IMR-90 (cell line): ENCODE measurements at regions not wholly inside any gene's neighbourhood (a gene's known extent, or its start where the extent isn't known, plus 50 kb on each side); places are given as distances from the start of the nearest gene placed in this dataset.

Experiments used
- ATAC-seq: fragments of 200-7000 bp; cut with Tn5 transposase; 2 replicates; pipeline ENCODE4 v1.9.1; 2020; ENCODE audit warnings: low read depth, mild to moderate bottlenecking, moderate library complexity
- BruUV-seq: library from RNA; stranded (reverse); fragments of 400-500 nt; replicated peaks from 2 replicates; lab custom pipeline; 2021; lab: Mats Ljungman, UMichigan
- CTCF ChIA-PET: fragments of 300-600 bp; formaldehyde crosslinking; extraction: SDS; loops from one replicate; lab custom pipeline; 2021; ENCODE audit warnings: antibody characterized with exemption; lab: Yijun Ruan, JAX
- POLR2A ChIA-PET: fragments of 300-600 bp; sonication (Branson Sonifier 250); formaldehyde crosslinking; loops from one replicate; lab custom pipeline; 2022; ENCODE audit warnings: antibody characterized with exemption; ENCODE audit not compliant: unreplicated experiment; lab: Charles Lee
- DNase-seq: peaks from one replicate; pipeline ENCODE4 v3.0.0; 2013
- H2AFZ ChIP-seq: replicated peaks from 2 replicates; pipeline ENCODE3; 2013; ENCODE audit warnings: low read length, mild to moderate bottlenecking; ENCODE audit not compliant: poor library complexity
- H2AK5ac ChIP-seq: 2 replicates; pipeline ENCODE4 v1.6.1; 2013; ENCODE audit warnings: low read depth, low read length, inconsistent platforms
- H2AK9ac ChIP-seq: replicated peaks from 2 replicates; pipeline ENCODE3; 2013; ENCODE audit warnings: mild to moderate bottlenecking, low read depth, low read length, moderate library complexity; ENCODE audit not compliant: poor library complexity
- H2BK120ac ChIP-seq: 2 replicates; pipeline ENCODE4 v1.6.1; 2013; ENCODE audit warnings: low read depth, low read length, inconsistent platforms
- H2BK15ac ChIP-seq: 3 replicates; pipeline ENCODE4 v1.6.1; 2013; ENCODE audit warnings: low read depth, low read length, inconsistent platforms
- H2BK20ac ChIP-seq: 2 replicates; pipeline ENCODE4 v1.6.1; 2013; ENCODE audit warnings: low read depth, mild to moderate bottlenecking, inconsistent platforms, low read length, moderate library complexity
- H2BK5ac ChIP-seq: 2 replicates; pipeline ENCODE4 v1.6.1; 2013; ENCODE audit warnings: mild to moderate bottlenecking, low read depth, low read length, inconsistent platforms; ENCODE audit not compliant: poor library complexity, severe bottlenecking
- H3K14ac ChIP-seq: replicated peaks from 2 replicates; pipeline ENCODE4 v1.6.1; 2013; ENCODE audit warnings: low read depth, low read length, inconsistent platforms
- H3K18ac ChIP-seq: 2 replicates; pipeline ENCODE4 v1.6.1; 2013; ENCODE audit warnings: low read depth, low read length, control low read depth
- H3K23ac ChIP-seq: 2 replicates; pipeline ENCODE4 v1.6.1; 2013; ENCODE audit warnings: low read depth, low read length, inconsistent platforms
- H3K27ac ChIP-seq: 2 replicates; pipeline ENCODE4 v1.5.1; 2013; ENCODE audit warnings: mild to moderate bottlenecking, control low read depth, low read length; ENCODE audit not compliant: insufficient read depth
- H3K27me3 ChIP-seq: 2 replicates; pipeline ENCODE4 v1.6.1; 2013; ENCODE audit warnings: low read length; ENCODE audit not compliant: control insufficient read depth, insufficient read depth
- H3K36me3 ChIP-seq: 2 replicates; pipeline ENCODE4 v1.6.1; 2013; ENCODE audit warnings: low read length, mixed read lengths; ENCODE audit not compliant: control insufficient read depth, insufficient read depth
- H3K4ac ChIP-seq: 2 replicates; pipeline ENCODE4 v1.6.1; 2013; ENCODE audit warnings: low read depth, low read length, inconsistent platforms
- H3K4me1 ChIP-seq: 2 replicates; pipeline ENCODE4 v1.6.1; 2013; ENCODE audit warnings: low read length, mixed read lengths; ENCODE audit not compliant: control insufficient read depth, insufficient read depth
- H3K4me2 ChIP-seq: 2 replicates; pipeline ENCODE4 v1.6.1; 2013; ENCODE audit warnings: low read depth, mild to moderate bottlenecking, control low read depth, low read length, moderate library complexity
- H3K4me3 ChIP-seq: 2 replicates; pipeline ENCODE4 v1.5.1; 2013; ENCODE audit warnings: low read depth, mild to moderate bottlenecking, control low read depth, low read length, moderate library complexity; ENCODE audit not compliant: insufficient read depth
- H3K56ac ChIP-seq: 2 replicates; pipeline ENCODE4 v1.6.1; 2013; ENCODE audit warnings: low read length, inconsistent platforms; ENCODE audit not compliant: insufficient read depth; ENCODE audit errors: extremely low read depth
- H3K79me1 ChIP-seq, 2 experiments: 2 replicates each; pipeline ENCODE4 v1.6.1; 2013; ENCODE audit warnings: low read length in 2 of 2, inconsistent platforms in 1 of 2, low read depth in 1 of 2
- H3K9ac ChIP-seq: 2 replicates; pipeline ENCODE4 v1.6.1; 2013; ENCODE audit warnings: low read depth, low read length, control low read depth
- H3K9me1 ChIP-seq: 2 replicates; pipeline ENCODE4 v1.6.1; 2013; ENCODE audit warnings: low read length, inconsistent platforms; ENCODE audit not compliant: insufficient read depth
- H3K9me3 ChIP-seq: 2 replicates; pipeline ENCODE4 v1.6.1; 2013; ENCODE audit warnings: low read length; ENCODE audit not compliant: control insufficient read depth, insufficient read depth
- H4K20me1 ChIP-seq: 2 replicates; pipeline ENCODE4 v1.6.1; 2013; ENCODE audit warnings: low read length, inconsistent platforms; ENCODE audit not compliant: insufficient read depth
- H4K5ac ChIP-seq: 2 replicates; pipeline ENCODE4 v1.6.1; 2013; ENCODE audit warnings: mild to moderate bottlenecking, low read depth, low read length, control low read depth
- H4K8ac ChIP-seq, 2 experiments: 2 replicates each; pipeline ENCODE4 v1.6.1; 2013; ENCODE audit warnings: low read depth in 2 of 2, low read length in 2 of 2, control low read depth in 1 of 2, inconsistent platforms in 1 of 2
- H4K91ac ChIP-seq: 2 replicates; pipeline ENCODE4 v1.6.1; 2013; ENCODE audit warnings: low read depth, low read length, inconsistent platforms; ENCODE audit not compliant: insufficient read depth
- CHD1 ChIP-seq: IDR thresholded peaks from 2 replicates; pipeline ENCODE4 v1.6.1; 2012; ENCODE audit warnings: low read depth, low read length, improper control_type of control experiment
- ELK1 ChIP-seq: fragments of 150-350 bp; IDR thresholded peaks from 2 replicates; pipeline ENCODE4 v1.6.1; 2016; ENCODE audit warnings: low read depth, mild to moderate bottlenecking, low read length, moderate library complexity, borderline replicate concordance
- MAFK ChIP-seq: IDR thresholded peaks from 2 replicates; pipeline ENCODE4 v1.6.1; 2012; ENCODE audit warnings: low read depth, low read length, improper control_type of control experiment
- POLR2A ChIP-seq: IDR thresholded peaks from 2 replicates; pipeline ENCODE4 v1.6.1; 2012; ENCODE audit warnings: mild to moderate bottlenecking, low read depth, low read length
- RFX5 ChIP-seq: IDR thresholded peaks from 2 replicates; pipeline ENCODE4 v1.8.0; 2012; ENCODE audit warnings: low read depth, mild to moderate bottlenecking, low read length, moderate library complexity
- USF2 ChIP-seq: fragments of 150-350 bp; IDR thresholded peaks from 2 replicates; pipeline ENCODE4 v1.6.1; 2017; ENCODE audit warnings: mild to moderate bottlenecking, antibody characterized with exemption, low read length, low read depth
- WGBS, 2 experiments: methylation state at CpG; one replicate each; pipeline versions ENCODE4 v1.1.5 to v1.1.7; 2013; ENCODE audit warnings: missing lambda C conversion rate in 2 of 2; ENCODE audit not compliant: insufficient read length in 1 of 2; ENCODE audit errors: extremely low coverage in 2 of 2; 5-methylcytosine and 5-hydroxymethylcytosine counted together
- dilution Hi-C: fragments of 300-500 bp; cut with HindIII; formaldehyde crosslinking; loops from one replicate; pipeline ENCODE4 v1.14.3; 2018; ENCODE audit warnings: low sequenced_read_pairs; ENCODE audit not compliant: unreplicated experiment
- in situ Hi-C: fragments of 300-500 bp; cut with MboI; formaldehyde crosslinking; loops from 3 replicates; pipeline ENCODE4 v1.14.3; 2019; ENCODE audit warnings: low sequenced_read_pairs, inconsistent platforms, mixed read lengths
- intact Hi-C: fragments of 100-400 bp; cut with micrococcal nuclease; formaldehyde crosslinking; loops from 2 replicates; pipeline ENCODE4 v1.10.0; 2022

- ATAC-seq (no peak), DNase-seq (no peak)
- H3K27me3 ChIP-seq = no peaks in the 10 kb centered on the region
- H2AFZ ChIP-seq = no peak overlapping the region
- no peaks in the 10 kb centered on the region for H4K20me1 ChIP-seq
- in situ Hi-C loops = no loop called here
- no peak overlapping the region for H2BK120ac ChIP-seq
- no peak overlapping the region for H3K4me2 ChIP-seq
- no peak overlapping the region for H3K14ac ChIP-seq
- no peak overlapping the region for H3K18ac ChIP-seq
- H3K9me1 ChIP-seq = 0 out of 2 replicates have a peak, but pooled peaks cover 6% of the 10 kb centered on the region
- no peak overlapping the region for H3K56ac ChIP-seq
- H2BK20ac ChIP-seq = no peak overlapping the region
- H4K91ac ChIP-seq = 0 out of 2 replicates have a peak overlapping the region, but pooled peaks have one; percentile 17
- peak overlapping the region; percentile 67 for H2AK5ac ChIP-seq
- H3K27ac ChIP-seq = no peak overlapping the region
- no peaks in the 10 kb centered on the region for H3K9me3 ChIP-seq
- no peak overlapping the region for H4K5ac ChIP-seq
- H2AK9ac ChIP-seq = peak overlapping the region; percentile 67
- BruUV-seq = no TSS peak
- H4K8ac ChIP-seq = no peak overlapping the region
- no peak overlapping the region for H3K4me3 ChIP-seq
- H2BK5ac ChIP-seq = no peak overlapping the region
- no peak overlapping the region for H3K23ac ChIP-seq
- H3K9ac ChIP-seq = no peak overlapping the region
- H2BK15ac ChIP-seq = no peak overlapping the region
- peaks cover 12% of the 10 kb centered on the region for H3K4me1 ChIP-seq
- ChIA-PET POLR2A (no interaction called here), CTCF (interaction anchor here (1.2 kb wide), 1 partner anchor 44 kb away, joined by 3 read pairs; no protein-coding TSS in a partner anchor)
- intact Hi-C loops = no loop called here
- TF ChIP-seq USF2 (no peak), MAFK (peak; percentile 69), POLR2A (no peak), RFX5 (no peak), ELK1 (no peak), CHD1 (no peak)
- dilution Hi-C loops = no loop called here
- H3K36me3 ChIP-seq = no peaks in the 10 kb centered on the region
- no peaks in the 10 kb centered on the region for H3K79me1 ChIP-seq
- WGBS, 2 experiments = no CpG with 5 or more reads among the region's 3 CpGs
- H3K4ac ChIP-seq = no peak overlapping the region
Measured at GRCh38 chr2:54063967-54064535, 51.4 kb upstream of the ACYP2 start.
